ENCODE measurements at regions not wholly inside any gene's neighbourhood (a gene's known extent, or its start where the extent isn't known, plus 50 kb on each side); places are given as distances from the start of the nearest gene placed in this dataset.

GRCh38 chr4:65893271-65893670, 223.0 kb upstream of the EPHA5 start:
- no peak for FAIRE-seq
- Histone ChIP-seq H3K9me3 (ENCODE audit: low read length) (no peaks in the 10 kb centered on the region), H3K79me2 (ENCODE audit: insufficient read depth, low read length) (no peaks in the 10 kb centered on the region), H3K4me1 (ENCODE audit: insufficient read depth, low read length) (no peaks in the 10 kb centered on the region), H4K20me1 (ENCODE audit: insufficient read depth, low read length) (no peaks in the 10 kb centered on the region), H3K36me3 (replicated peaks in 1 of 2; ENCODE audit: control insufficient read depth in 1 of 2, insufficient read depth in 2 of 2, low read length in 2 of 2) (no peaks in the 10 kb centered on the region), H3K27ac (ENCODE audit: extremely low read length, insufficient read depth, low read length) (no peak overlapping the region), H3K4me2 (ENCODE audit: low read depth, low read length) (no peak overlapping the region), H3K27me3 (ENCODE audit: control insufficient read depth in 1 of 2, insufficient read depth in 2 of 2, low read length in 2 of 2) (no peaks in the 10 kb centered on the region), H3K9ac (ENCODE audit: insufficient read depth, low read depth, low read length) (no peak overlapping the region), H2AFZ (ENCODE audit: low read length) (no peak overlapping the region), H3K4me3 (replicated peaks in 1 of 3; ENCODE audit: insufficient read depth in 1 of 3, low read depth in 2 of 3, low read length in 3 of 3) (no peak overlapping the region)
- POLR2A ChIA-PET, result no interaction called here
- no peak for ATAC-seq
- BruUV-seq (replicated peaks), result no TSS peak
- CTCF ChIA-PET (ENCODE audit: low intra/inter-chr PET ratio, low total read pairs), result no interaction called here
- intact Hi-C loops (cut with micrococcal nuclease; ENCODE audit: unreplicated experiment), result no loop called here
- 0% methylated on average over 1 of the region's 1 CpG for WGBS (ENCODE audit: low lambda C conversion rate)
- TF ChIP-seq GATAD1 (CRISPR knock-in tag; IDR thresholded peaks at IDR 0.05), result no peak
- no peak for TF ChIP-seq NFE2 (CRISPR knock-in tag; IDR thresholded peaks at IDR 0.05)
- no peak for TF ChIP-seq ZHX2 (IDR thresholded peaks at IDR 0.05; ENCODE audit: low read depth)
- no peak for TF ChIP-seq ZHX2 (CRISPR knock-in tag; IDR thresholded peaks at IDR 0.05; ENCODE audit: borderline replicate concordance)
- TF ChIP-seq PRPF4 (IDR thresholded peaks at IDR 0.05; ENCODE audit: low read depth, low read length, poor library complexity, severe bottlenecking), result no peak
- TF ChIP-seq E2F1 (CRISPR knock-in tag; IDR thresholded peaks at IDR 0.05), result no peak
- TF ChIP-seq ZNF274 (CRISPR knock-in tag; IDR thresholded peaks at IDR 0.05), result no peak
- no peak for TF ChIP-seq SRY (CRISPR knock-in tag; IDR thresholded peaks at IDR 0.05)
- no peak for TF ChIP-seq TERF1 (CRISPR knock-in tag; IDR thresholded peaks at IDR 0.05)
- TF ChIP-seq MXI1 (IDR thresholded peaks at IDR 0.05; ENCODE audit: borderline replicate concordance, low read depth, low read length), result no peak
- TF ChIP-seq ZNF644 (CRISPR knock-in tag; IDR thresholded peaks at IDR 0.05; ENCODE audit: low read depth), result no peak
- no peak for TF ChIP-seq RBM39 (IDR thresholded peaks at IDR 0.05; ENCODE audit: low read depth, low read length, poor library complexity, severe bottlenecking)
- no peak for TF ChIP-seq NFIB (CRISPR knock-in tag; IDR thresholded peaks at IDR 0.05; ENCODE audit: borderline replicate concordance)
- DNase-seq (ENCODE audit: low spot score), result no peak
- in situ Hi-C loops (cut with HindIII; ENCODE audit: extremely low pct_ligation_motif_present, low pct_unique_long_range_greater_than_20kb), result no loop called here

Data from HepG2 (cell line).